IPS DF 19.7 (cell line): ENCODE measurements at regions not wholly inside any gene's neighbourhood (a gene's known extent, or its start where the extent isn't known, plus 50 kb on each side); places are given as distances from the start of the nearest gene placed in this dataset.
"Not testable (repeated sequence)": the region's sequence is repeated elsewhere in the genome, so short reads cannot be mapped to it uniquely, and the experiment has no call there.

ENCODE experiments used
- DNase-seq: peaks from one replicate; pipeline ENCODE4 v3.0.0-alpha.2; 2013; ENCODE audit warnings: low read depth, low spot score

GRCh38 chr2:16763493-16763899 lies 97.9 kb upstream of the CYRIA start:
- DNase-seq = no peak

GRCh38 chr2:16763056-16763455 lies 97.4 kb upstream of the CYRIA start:
- DNase-seq = no peak

GRCh38 chr2:16760426-16760825 lies 94.8 kb upstream of the CYRIA start:
- no peak for DNase-seq

- peak; percentile 40 for DNase-seq
Observed at GRCh38 chr2:16756831-16757644, 91.4 kb upstream of the CYRIA start.

GRCh38 chr2:16755442-16755841 lies 89.8 kb upstream of the CYRIA start:
- DNase-seq = no peak

GRCh38 chr2:16753025-16753424 lies 87.4 kb upstream of the CYRIA start:
- not testable (repeated sequence) for DNase-seq

GRCh38 chr2:16750925-16751214 lies 85.2 kb upstream of the CYRIA start:
- DNase-seq = not testable (repeated sequence)

- no peak for DNase-seq
Observed at GRCh38 chr2:16750175-16750924, 84.7 kb upstream of the CYRIA start.

- not testable (repeated sequence) for DNase-seq
Observed at GRCh38 chr2:16748511-16749266, 83.1 kb upstream of the CYRIA start.

GRCh38 chr2:16747689-16748088 lies 82.1 kb upstream of the CYRIA start:
- DNase-seq = no peak

- no peak for DNase-seq
Observed at GRCh38 chr2:16747257-16747656, 81.6 kb upstream of the CYRIA start.

GRCh38 chr2:16746833-16747232 lies 81.2 kb upstream of the CYRIA start:
- DNase-seq = no peak

GRCh38 chr2:16746329-16746728 lies 80.7 kb upstream of the CYRIA start:
- no peak for DNase-seq

GRCh38 chr2:16745466-16745865 lies 79.8 kb upstream of the CYRIA start:
- DNase-seq = no peak

GRCh38 chr2:16744521-16744920 lies 78.9 kb upstream of the CYRIA start:
- no peak for DNase-seq

GRCh38 chr2:16742026-16742425 lies 76.4 kb upstream of the CYRIA start:
- DNase-seq = no peak

- no peak for DNase-seq
Observed at GRCh38 chr2:16741498-16741897, 75.9 kb upstream of the CYRIA start.

- DNase-seq = no peak
Observed at GRCh38 chr2:16739778-16740581, 74.3 kb upstream of the CYRIA start.

- DNase-seq = no peak
Observed at GRCh38 chr2:16738361-16739225, 73.0 kb upstream of the CYRIA start.

- DNase-seq = no peak
Observed at GRCh38 chr2:16737812-16738211, 72.2 kb upstream of the CYRIA start.

GRCh38 chr2:16736633-16737032 lies 71.0 kb upstream of the CYRIA start:
- DNase-seq = no peak
